DMS 273 (cell line): ENCODE measurements at regions not wholly inside any gene's neighbourhood (a gene's known extent, or its start where the extent isn't known, plus 50 kb on each side); places are given as distances from the start of the nearest gene placed in this dataset.
"Not testable (repeated sequence)": the region's sequence is repeated elsewhere in the genome, so short reads cannot be mapped to it uniquely, and the experiment has no call there.

Experiments
- DNase-seq: peaks from one replicate; lab custom pipeline; 2025; ENCODE audit not compliant: unreplicated experiment; lab: John Stamatoyannopoulos, UW

DNA sequence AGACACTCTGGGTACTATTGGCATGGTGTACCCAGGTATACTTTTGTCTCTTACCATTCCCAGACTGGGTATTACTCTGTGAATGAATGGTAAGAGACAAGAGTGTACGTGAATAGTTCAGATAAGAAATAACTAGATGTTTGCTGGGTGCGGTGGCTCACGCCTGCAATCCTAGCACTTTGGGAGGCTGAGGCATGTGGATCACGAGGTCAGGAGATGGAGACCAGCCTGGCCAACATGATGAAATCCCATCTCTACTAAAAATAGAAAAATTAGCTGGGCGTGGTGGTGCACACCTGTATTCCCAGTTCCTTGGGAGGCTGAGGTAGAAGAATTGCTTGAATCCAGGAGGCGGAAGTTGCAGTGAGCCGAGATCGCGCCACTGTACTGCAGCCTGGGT is 75.8 kb upstream of the VKORC1L1 start:
- DNase-seq: not testable (repeated sequence)

DNA sequence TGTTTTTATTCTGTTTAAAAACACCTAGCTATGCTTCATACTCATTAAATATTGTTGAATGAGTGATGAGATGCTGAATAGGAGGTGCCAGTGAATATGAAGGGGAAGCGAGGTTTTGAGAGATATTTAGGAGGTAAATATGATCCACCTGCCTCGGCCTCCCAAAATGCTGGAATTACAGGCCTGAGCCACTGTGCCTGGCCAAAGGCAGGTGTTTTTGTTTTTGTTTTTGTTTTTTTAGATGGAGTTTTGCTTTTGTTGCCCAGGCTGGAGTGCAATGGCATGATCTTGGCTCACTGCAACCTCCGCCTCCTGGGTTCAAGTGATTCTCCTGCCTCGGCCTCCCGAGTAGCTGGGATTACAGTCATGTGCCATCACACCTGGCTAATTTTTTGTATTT is 75.3 kb upstream of the VKORC1L1 start:
- not testable (repeated sequence) for DNase-seq

DNA sequence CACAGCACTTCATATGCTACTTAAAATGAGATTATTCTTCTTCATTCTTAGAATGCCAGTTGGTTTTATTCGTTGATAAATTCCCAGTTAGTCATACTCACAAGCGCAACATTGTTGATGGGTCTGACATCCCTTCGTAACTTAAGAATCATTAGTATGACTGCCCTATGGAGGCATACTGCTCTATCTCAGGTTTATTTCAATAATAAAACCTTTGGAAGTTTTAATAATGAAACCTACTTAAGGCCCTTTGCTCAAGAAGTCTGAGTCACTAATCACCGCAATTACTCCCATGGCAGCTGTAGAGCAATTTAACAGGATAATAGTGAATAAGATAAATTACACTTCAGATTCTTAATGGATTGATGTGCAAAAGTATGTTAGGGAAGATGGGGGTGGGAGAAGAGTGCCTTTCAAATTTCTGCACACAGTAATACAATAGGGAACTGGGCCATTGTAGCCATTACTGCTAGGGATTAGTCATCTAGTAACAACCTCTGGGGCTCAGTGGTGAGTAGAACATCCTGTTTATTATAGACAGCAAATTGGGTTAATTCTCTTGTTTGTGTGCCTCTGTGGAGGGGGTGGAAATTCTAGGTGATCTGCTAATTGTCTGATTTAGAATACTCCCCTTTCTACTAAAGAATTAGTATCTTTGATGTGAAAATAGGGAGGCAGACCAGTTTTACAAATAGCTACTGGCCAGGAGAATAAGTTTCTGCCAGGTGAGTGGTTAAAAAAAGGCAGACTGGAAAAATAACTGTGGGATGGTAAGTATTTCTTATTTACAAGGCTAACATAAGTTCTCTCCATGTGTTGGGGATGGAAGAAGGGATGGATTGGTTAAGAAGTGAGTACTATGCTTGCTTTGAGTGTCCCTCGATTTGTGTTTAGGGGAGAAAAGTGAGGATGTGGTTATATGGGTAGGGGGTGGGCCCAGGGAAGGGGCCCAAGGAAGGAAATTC is 74.5 kb upstream of the VKORC1L1 start:
- DNase-seq: no peak

DNA sequence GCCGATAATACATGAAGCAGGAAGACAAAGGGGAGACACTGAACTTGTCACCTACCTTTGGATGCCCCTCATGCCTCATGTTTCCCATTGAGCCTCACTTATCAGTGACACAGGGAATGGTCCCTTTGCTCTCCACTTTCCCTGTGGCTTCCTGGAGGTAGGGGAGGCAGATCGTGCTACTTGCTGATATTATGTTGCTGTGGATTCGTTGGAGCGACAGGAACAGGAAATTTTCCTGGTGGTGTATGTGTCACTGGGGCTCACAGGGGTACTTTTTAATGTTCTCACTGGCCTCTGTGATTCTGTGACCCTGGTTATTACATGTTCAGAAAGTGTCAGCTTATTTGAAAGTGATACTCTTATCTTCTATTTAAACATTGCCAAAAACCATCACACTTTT is 72.7 kb upstream of the VKORC1L1 start:
- DNase-seq: not testable (repeated sequence)

DNA sequence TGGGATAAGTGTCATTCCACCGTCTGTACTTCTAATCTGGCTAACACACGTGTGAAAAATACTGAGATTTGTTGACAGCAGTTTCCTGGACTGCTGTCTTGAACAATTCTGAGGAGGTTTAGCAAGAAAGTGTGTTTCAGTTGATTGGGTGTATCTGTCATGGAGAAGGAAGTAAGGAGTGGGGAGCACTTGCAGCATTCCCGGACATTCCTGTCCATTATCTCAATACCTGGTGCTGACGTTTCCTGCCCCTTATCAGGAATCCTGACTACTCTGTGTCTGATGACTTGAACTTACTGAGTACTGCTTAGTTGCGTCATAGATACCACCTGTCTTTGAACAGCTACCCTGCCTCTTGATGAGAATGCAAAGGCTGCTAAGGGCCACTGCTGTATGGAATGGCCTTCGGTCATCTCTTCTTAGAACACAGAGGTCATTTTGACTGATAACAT is 72.0 kb upstream of the VKORC1L1 start:
- no peak for DNase-seq

DNA sequence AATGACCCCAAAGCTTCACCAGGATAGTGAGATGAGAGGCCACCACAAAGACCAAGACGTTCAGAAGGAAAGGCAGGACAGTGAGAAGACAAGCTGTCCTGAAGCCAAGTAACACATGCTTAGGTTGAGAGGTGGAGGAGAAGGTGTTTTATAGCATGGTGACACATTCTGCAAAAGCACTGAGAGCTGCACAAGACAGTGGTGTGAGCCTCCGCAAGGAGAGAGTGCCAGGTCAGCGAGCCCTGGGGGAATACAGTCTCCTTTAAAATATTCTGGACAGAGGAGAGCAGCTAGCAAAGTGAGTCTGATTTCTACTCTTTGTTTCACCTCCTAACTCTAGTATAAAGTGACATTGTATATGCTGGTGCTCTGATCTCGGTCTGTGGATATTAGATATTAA is 68.0 kb upstream of the VKORC1L1 start:
- no peak for DNase-seq

DNA sequence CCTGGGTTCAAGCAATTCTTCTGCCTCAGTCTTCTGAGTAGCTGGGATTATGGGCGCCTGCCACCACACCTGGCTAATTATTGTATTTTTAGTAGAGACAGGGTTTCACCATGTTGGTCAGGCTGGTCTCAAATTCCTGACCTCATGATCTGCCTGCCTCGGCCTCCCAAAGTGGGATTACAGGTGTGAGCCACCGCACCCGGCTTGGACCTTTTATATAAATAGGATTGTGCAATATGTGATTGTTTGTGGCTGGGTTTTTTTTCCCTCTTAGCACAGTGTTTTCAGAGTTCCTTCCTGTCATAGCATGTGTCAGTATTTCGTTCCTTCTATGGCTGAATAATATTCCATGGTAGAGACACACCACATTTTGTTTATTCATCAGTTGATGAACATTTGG is 65.8 kb upstream of the VKORC1L1 start:
- not testable (repeated sequence) for DNase-seq

DNA sequence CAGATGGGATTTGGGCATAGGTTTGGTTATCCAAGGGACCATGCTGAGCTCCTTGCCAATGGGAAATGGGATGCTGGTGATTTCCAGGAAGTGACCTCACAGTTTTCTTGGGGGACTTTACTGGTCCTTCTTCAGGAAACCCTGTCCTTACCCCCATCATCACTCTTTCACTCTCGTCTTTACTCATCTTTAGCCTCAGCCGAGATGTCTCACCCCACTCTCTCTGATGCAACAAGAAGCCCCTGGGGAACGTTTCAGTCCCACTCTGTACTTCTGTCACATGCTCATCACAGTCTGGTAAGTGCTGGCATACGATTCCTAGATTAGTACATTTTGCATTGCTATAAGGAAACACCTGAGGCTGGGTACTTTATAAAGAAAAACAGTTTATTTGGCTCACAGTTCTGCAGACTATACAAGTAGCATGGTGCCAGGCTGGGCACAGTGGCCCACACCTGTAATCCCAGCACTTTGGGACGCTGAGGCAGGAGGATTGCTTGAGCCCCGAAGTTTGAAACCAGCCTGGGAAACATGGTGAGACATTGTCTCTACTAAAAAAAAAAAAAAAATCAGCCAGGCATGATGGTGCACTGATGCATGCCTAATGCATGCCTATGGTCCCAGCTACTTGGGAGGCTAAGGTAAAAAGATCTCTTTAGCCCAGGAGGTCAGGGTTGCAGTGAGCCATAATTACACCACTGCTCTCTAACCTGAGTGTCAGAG is 63.5 kb upstream of the VKORC1L1 start:
- no peak for DNase-seq

DNA sequence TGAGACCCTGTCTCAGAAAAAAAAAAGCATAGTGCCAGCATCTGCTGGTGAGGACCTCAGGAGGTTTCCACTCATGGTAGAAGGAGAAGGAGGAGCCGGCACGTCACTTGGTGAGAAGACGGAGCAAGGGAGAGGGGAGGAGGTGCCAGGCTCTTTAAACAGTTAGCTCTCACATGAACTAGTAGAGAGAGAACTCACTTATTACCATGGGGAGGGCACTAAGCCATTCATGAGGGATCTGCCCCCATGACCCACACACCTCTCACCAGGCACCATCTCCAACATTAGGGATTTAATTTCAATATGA is 62.9 kb upstream of the VKORC1L1 start:
- no peak for DNase-seq

DNA sequence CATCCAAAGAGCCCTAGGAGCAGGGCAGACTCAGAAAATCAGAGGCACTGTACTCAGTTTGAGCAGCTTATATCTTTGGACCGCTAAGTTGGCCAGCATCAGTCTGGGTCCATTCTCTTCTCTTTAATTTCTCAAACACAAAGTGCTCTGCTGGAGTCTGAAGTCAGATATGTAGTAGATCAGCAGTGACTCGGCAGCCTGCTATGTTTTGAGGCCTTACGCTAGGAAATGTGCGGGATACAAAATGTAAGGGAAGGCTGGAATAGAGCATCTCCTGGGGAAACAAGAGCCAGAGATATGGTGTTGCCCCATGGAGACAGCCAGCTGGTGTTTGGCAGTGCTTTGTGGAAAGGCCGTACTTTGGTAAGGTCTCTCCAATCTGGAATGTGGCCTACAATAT is 60.6 kb upstream of the VKORC1L1 start:
- DNase-seq: no peak

DNA sequence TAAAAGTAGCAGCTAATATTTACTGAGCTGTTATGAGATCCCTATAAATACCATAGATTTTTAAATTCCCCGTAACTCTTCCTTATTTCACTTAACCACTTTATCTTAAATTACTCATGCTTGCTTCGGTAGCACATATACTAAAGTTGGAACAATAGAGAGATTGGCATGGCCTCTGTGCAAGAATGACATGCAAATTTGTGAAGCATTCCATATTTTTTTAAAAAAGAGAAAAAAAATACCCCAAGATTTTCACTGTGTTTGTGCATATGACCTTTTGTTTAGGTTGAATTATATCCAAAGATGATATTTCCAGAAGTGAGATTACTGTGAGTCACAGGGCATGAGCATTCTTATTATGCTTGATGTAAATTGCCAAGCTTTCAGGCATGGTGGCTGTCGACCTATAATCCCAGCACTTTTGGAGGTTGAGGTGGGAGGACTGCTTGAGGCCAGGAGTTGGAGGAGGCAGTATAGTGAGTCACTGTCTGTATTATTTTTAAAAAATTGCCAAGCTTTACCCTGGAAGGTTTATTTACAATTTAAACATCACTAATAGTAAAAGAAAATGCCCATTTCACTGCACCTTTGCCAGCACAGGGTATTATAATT is 58.2 kb upstream of the VKORC1L1 start:
- not testable (repeated sequence) for DNase-seq

DNA sequence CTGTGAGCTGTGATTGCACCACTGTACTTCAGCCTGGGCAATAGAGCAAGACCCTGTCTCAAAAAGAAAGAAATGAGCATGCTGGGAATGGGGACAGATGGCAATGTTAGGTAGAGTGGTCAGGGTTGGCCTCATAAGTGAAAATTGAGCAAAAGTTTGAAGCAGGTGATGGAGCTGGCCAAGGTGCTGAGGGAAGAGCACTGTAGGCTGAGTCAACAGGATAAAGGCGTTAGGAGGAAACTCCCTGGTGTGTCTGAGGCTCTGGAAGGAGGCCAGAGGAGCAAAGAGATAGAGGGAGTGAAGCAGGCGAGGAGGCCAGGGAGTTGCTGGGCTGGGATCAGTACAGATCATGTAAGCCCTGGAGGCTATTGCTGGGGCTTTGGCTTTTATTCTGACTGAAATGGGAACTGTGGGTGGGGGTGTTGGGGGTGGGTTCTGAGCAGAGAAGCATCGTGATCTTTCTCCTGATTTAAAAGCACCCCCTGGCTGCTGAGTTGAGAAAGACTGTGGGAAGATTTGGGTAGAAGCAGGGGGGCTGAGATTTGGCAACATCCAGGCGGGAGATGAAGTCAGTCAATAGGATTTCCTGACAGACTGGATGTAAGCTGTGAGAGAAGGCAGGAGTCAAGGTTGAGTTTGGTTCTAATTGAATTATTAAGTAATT is 52.5 kb upstream of the VKORC1L1 start:
- no peak for DNase-seq
